HepG2 (cell line): ENCODE measurements at regions not wholly inside any gene's neighbourhood (a gene's known extent, or its start where the extent isn't known, plus 50 kb on each side); places are given as distances from the start of the nearest gene placed in this dataset.

Source experiments
- ATAC-seq: fragments of 200-7000 bp; cut with Tn5 transposase; 3 replicates; pipeline ENCODE4 v1.9.1; 2020; ENCODE audit warnings: mild to moderate bottlenecking, moderate library complexity
- BruUV-seq: library from RNA; stranded (reverse); fragments of 400-500 nt; replicated peaks from 2 replicates; lab custom pipeline; 2021; lab: Mats Ljungman, UMichigan
- CTCF ChIA-PET: fragments of 300-600 bp; formaldehyde crosslinking; extraction: SDS; loops from one replicate; lab custom pipeline; 2021; ENCODE audit warnings: low total read pairs, inconsistent platforms, low intra/inter-chr PET ratio; lab: Yijun Ruan, JAX
- POLR2A ChIA-PET: fragments of 350-600 bp; sonication (Branson Sonifier 250); formaldehyde crosslinking; loops from one replicate; lab custom pipeline; 2020; ENCODE audit warnings: antibody characterized with exemption, inconsistent platforms; lab: Yijun Ruan, JAX
- DNase-seq: peaks from one replicate; pipeline ENCODE4 v3.0.0-alpha.2; 2015; ENCODE audit warnings: low spot score
- FAIRE-seq: peaks from 3 replicates; lab custom pipeline; 2011; peaks lifted over from hg19 to GRCh38; lab: Jason Lieb, UNC
- H2AFZ ChIP-seq: one replicate; pipeline ENCODE4 v1.6.1; 2011; ENCODE audit warnings: low read length, inconsistent platforms
- H3K27ac ChIP-seq: fragments of 300-600 bp; 3 replicates; pipeline ENCODE4 v1.8.0; 2011; ENCODE audit warnings: mixed run types, mild to moderate bottlenecking, mixed read lengths, low read length, inconsistent platforms; ENCODE audit not compliant: insufficient read depth; ENCODE audit errors: extremely low read length
- H3K27me3 ChIP-seq, 2 experiments: fragments of 200-600 bp in 1 of 2; 2 replicates in 1 of 2; 3 replicates in 1 of 2; pipeline versions ENCODE4 v1.6.0 to v1.8.0; 2011; ENCODE audit warnings: low read length in 2 of 2, mild to moderate bottlenecking in 2 of 2, moderate library complexity in 2 of 2, inconsistent platforms in 1 of 2; ENCODE audit not compliant: insufficient read depth in 2 of 2, control insufficient read depth in 1 of 2
- H3K36me3 ChIP-seq, 2 experiments: fragments of 200-600 bp in 1 of 2; replicated peaks in 1 of 2; 2 replicates in 1 of 2; 3 replicates in 1 of 2; pipeline versions ENCODE4 v1.5.1 to v1.8.0; 2011; ENCODE audit warnings: low read length in 2 of 2, inconsistent platforms in 1 of 2; ENCODE audit not compliant: insufficient read depth in 2 of 2, control insufficient read depth in 1 of 2
- H3K4me1 ChIP-seq: 2 replicates; pipeline ENCODE4 v1.5.1; 2012; ENCODE audit warnings: low read length, inconsistent platforms; ENCODE audit not compliant: insufficient read depth
- H3K4me2 ChIP-seq: 2 replicates; pipeline ENCODE4 v1.6.0; 2011; ENCODE audit warnings: low read depth, low read length, inconsistent platforms
- H3K4me3 ChIP-seq, 3 experiments: fragments of 200-600 bp in 1 of 3; sonication (generic), shearing (Covaris generic) in 1 of 3; replicated peaks in 1 of 3; 2 replicates each; pipeline ENCODE4 v1.5.1; 2011 to 2016; ENCODE audit warnings: low read length in 3 of 3, inconsistent platforms in 2 of 3, low read depth in 2 of 3, mild to moderate bottlenecking in 2 of 3, control low read depth in 1 of 3, mixed read lengths in 1 of 3; ENCODE audit not compliant: insufficient read depth in 1 of 3
- H3K79me2 ChIP-seq: one replicate; pipeline ENCODE4 v1.6.1; 2011; ENCODE audit warnings: low read length, inconsistent platforms; ENCODE audit not compliant: insufficient read depth
- H3K9ac ChIP-seq: 2 replicates; pipeline ENCODE4 v1.6.0; 2011; ENCODE audit warnings: mild to moderate bottlenecking, low read depth, low read length, inconsistent platforms; ENCODE audit not compliant: insufficient read depth
- H3K9me3 ChIP-seq: 2 replicates; pipeline ENCODE4 v1.5.1; 2012; ENCODE audit warnings: mild to moderate bottlenecking, low read length
- H4K20me1 ChIP-seq: 2 replicates; pipeline ENCODE4 v1.6.0; 2011; ENCODE audit warnings: inconsistent platforms, mild to moderate bottlenecking, low read length, moderate library complexity; ENCODE audit not compliant: insufficient read depth
- NFKB2 ChIP-seq: sonication (generic); formaldehyde crosslinking; IDR thresholded peaks from 2 replicates; pipeline ENCODE4 v1.4.0; 2020; ENCODE audit warnings: missing genetic modification reagents, borderline replicate concordance
- NFYB ChIP-seq: sonication (generic); formaldehyde crosslinking; IDR thresholded peaks from 2 replicates; pipeline ENCODE4 v1.4.0; 2020; ENCODE audit warnings: missing genetic modification reagents
- PLRG1 ChIP-seq: fragments of 450-650 bp; conservative IDR thresholded peaks from 2 replicates; pipeline ENCODE4 v1.6.1; 2016
- PTBP1 ChIP-seq: fragments of 200-400 bp; formaldehyde crosslinking; IDR thresholded peaks from 2 replicates; pipeline ENCODE4 v1.6.1; 2018; ENCODE audit warnings: low read length, low read depth; ENCODE audit not compliant: poor library complexity, severe bottlenecking
- SP2 ChIP-seq: sonication (generic); formaldehyde crosslinking; IDR thresholded peaks from 2 replicates; pipeline ENCODE4 v1.5.1; 2020; ENCODE audit warnings: mild to moderate bottlenecking, missing genetic modification reagents
- THAP7 ChIP-seq: sonication (generic); formaldehyde crosslinking; IDR thresholded peaks from 2 replicates; pipeline ENCODE4 v1.8.1; 2023; ENCODE audit warnings: mild to moderate bottlenecking, missing genetic modification reagents
- ZNF83 ChIP-seq: sonication (generic); formaldehyde crosslinking; IDR thresholded peaks from 2 replicates; pipeline ENCODE4 v1.4.0; 2020; ENCODE audit warnings: missing genetic modification reagents, mild to moderate bottlenecking, borderline replicate concordance
- WGBS: methylation state at CpG from one replicate; pipeline ENCODE4 v1.1.6; 2017; ENCODE audit warnings: low lambda C conversion rate; 5-methylcytosine and 5-hydroxymethylcytosine counted together
- in situ Hi-C: cut with HindIII; loops from 2 replicates; pipeline ENCODE4 v1.10.0; 2017; ENCODE audit warnings: low pct_unique_long_range_greater_than_20kb; ENCODE audit not compliant: extremely low pct_ligation_motif_present
- intact Hi-C: fragments of 100-400 bp; cut with micrococcal nuclease; formaldehyde crosslinking; loops from one replicate; pipeline ENCODE4 v1.10.0; 2022; ENCODE audit not compliant: unreplicated experiment
- TF ChIP-seq, protein P1 (sequence below): sonication (generic); formaldehyde crosslinking; IDR thresholded peaks from 2 replicates; pipeline ENCODE4 v1.4.0; 2020; ENCODE audit warnings: missing genetic modification reagents
- TF ChIP-seq, protein P2 (sequence below): IDR thresholded peaks from 2 replicates; pipeline ENCODE4 v1.6.1; 2016; ENCODE audit warnings: low read depth, control low read depth
- TF ChIP-seq, protein P3 (sequence below): IDR thresholded peaks from 2 replicates; pipeline ENCODE4 v1.6.1; 2018; ENCODE audit warnings: missing genetic modification reagents

GRCh38 chr2:149656996-149657395 is 69.4 kb upstream of the MMADHC start:
- DNase-seq (no peak), ATAC-seq (no peak)
- no peaks in the 10 kb centered on the region for H3K4me1 ChIP-seq
- H3K4me3 ChIP-seq = no peak overlapping the region
- intact Hi-C loops = no loop called here
- no peaks in the 10 kb centered on the region for H3K36me3 ChIP-seq
- in situ Hi-C loops = no loop called here
- H3K9me3 ChIP-seq = no peaks in the 10 kb centered on the region
- TF ChIP-seq, protein P1, sequence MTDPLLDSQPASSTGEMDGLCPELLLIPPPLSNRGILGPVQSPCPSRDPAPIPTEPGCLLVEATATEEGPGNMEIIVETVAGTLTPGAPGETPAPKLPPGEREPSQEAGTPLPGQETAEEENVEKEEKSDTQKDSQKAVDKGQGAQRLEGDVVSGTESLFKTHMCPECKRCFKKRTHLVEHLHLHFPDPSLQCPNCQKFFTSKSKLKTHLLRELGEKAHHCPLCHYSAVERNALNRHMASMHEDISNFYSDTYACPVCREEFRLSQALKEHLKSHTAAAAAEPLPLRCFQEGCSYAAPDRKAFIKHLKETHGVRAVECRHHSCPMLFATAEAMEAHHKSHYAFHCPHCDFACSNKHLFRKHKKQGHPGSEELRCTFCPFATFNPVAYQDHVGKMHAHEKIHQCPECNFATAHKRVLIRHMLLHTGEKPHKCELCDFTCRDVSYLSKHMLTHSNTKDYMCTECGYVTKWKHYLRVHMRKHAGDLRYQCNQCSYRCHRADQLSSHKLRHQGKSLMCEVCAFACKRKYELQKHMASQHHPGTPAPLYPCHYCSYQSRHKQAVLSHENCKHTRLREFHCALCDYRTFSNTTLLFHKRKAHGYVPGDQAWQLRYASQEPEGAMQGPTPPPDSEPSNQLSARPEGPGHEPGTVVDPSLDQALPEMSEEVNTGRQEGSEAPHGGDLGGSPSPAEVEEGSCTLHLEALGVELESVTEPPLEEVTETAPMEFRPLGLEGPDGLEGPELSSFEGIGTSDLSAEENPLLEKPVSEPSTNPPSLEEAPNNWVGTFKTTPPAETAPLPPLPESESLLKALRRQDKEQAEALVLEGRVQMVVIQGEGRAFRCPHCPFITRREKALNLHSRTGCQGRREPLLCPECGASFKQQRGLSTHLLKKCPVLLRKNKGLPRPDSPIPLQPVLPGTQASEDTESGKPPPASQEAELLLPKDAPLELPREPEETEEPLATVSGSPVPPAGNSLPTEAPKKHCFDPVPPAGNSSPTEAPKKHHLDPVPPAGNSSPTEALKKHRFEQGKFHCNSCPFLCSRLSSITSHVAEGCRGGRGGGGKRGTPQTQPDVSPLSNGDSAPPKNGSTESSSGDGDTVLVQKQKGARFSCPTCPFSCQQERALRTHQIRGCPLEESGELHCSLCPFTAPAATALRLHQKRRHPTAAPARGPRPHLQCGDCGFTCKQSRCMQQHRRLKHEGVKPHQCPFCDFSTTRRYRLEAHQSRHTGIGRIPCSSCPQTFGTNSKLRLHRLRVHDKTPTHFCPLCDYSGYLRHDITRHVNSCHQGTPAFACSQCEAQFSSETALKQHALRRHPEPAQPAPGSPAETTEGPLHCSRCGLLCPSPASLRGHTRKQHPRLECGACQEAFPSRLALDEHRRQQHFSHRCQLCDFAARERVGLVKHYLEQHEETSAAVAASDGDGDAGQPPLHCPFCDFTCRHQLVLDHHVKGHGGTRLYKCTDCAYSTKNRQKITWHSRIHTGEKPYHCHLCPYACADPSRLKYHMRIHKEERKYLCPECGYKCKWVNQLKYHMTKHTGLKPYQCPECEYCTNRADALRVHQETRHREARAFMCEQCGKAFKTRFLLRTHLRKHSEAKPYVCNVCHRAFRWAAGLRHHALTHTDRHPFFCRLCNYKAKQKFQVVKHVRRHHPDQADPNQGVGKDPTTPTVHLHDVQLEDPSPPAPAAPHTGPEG (CRISPR knock-in tag) = no peak
- no peak for TF ChIP-seq PLRG1
- TF ChIP-seq, protein P2, sequence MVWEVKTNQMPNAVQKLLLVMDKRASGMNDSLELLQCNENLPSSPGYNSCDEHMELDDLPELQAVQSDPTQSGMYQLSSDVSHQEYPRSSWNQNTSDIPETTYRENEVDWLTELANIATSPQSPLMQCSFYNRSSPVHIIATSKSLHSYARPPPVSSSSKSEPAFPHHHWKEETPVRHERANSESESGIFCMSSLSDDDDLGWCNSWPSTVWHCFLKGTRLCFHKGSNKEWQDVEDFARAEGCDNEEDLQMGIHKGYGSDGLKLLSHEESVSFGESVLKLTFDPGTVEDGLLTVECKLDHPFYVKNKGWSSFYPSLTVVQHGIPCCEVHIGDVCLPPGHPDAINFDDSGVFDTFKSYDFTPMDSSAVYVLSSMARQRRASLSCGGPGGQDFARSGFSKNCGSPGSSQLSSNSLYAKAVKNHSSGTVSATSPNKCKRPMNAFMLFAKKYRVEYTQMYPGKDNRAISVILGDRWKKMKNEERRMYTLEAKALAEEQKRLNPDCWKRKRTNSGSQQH (CRISPR knock-in tag) = no peak
- no peak for TF ChIP-seq PTBP1
- TF ChIP-seq, protein P3, sequence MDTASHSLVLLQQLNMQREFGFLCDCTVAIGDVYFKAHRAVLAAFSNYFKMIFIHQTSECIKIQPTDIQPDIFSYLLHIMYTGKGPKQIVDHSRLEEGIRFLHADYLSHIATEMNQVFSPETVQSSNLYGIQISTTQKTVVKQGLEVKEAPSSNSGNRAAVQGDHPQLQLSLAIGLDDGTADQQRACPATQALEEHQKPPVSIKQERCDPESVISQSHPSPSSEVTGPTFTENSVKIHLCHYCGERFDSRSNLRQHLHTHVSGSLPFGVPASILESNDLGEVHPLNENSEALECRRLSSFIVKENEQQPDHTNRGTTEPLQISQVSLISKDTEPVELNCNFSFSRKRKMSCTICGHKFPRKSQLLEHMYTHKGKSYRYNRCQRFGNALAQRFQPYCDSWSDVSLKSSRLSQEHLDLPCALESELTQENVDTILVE = no peak
- no peak for TF ChIP-seq SP2 (CRISPR knock-in tag)
- TF ChIP-seq ZNF83 (CRISPR knock-in tag) = no peak
- TF ChIP-seq THAP7 (CRISPR knock-in tag) = no peak
- no peak for TF ChIP-seq NFYB
- TF ChIP-seq NFKB2 (CRISPR knock-in tag) = no peak
- TF ChIP-seq, all 625 proteins: peak for 0
- no peak overlapping the region for H3K27ac ChIP-seq
- H3K27me3 ChIP-seq = no peaks in the 10 kb centered on the region
- 79% methylated on average over 5 of the region's 5 CpGs for WGBS
- ChIA-PET CTCF (no interaction called here), POLR2A (no interaction called here)
- no peak overlapping the region for H3K9ac ChIP-seq
- BruUV-seq = no TSS peak
- no peak overlapping the region for H2AFZ ChIP-seq
- H3K79me2 ChIP-seq = no peaks in the 10 kb centered on the region
- H4K20me1 ChIP-seq = no peaks in the 10 kb centered on the region
- H3K4me2 ChIP-seq = no peak overlapping the region
- FAIRE-seq = no peak
